GM04503 (cell line): ENCODE measurements at regions not wholly inside any gene's neighbourhood (a gene's known extent, or its start where the extent isn't known, plus 50 kb on each side); places are given as distances from the start of the nearest gene placed in this dataset.
"Not testable (repeated sequence)": the region's sequence is repeated elsewhere in the genome, so short reads cannot be mapped to it uniquely, and the experiment has no call there.

Source experiments
- DNase-seq: peaks from one replicate; pipeline ENCODE4 v3.0.0-alpha.2; 2012; ENCODE audit warnings: low read depth

GRCh38 chr5:145463634-145464033 is 371.5 kb downstream of the PRELID2 start:
- no peak for DNase-seq

DNA sequence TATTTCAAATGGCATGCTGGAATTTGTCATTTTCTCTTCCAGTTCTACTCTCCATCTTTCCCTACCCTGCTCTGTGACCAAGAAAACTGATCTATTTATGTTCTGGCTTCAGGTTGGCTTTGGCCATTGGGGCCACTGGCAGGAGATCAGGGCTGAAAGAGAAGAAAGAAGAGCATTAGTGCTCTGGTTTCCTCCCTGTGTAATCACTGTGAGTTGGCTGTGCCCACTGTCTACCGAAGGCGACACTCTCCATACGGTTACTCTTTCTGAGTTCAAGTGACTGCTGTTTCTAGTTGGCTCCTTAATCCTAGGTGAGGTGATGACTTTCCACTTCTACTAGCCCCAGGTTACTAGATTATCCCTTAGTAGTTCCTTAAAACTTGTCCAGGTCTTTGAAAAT is 372.6 kb downstream of the PRELID2 start:
- no peak for DNase-seq

GRCh38 chr5:145450286-145450885 is 384.8 kb downstream of the PRELID2 start:
- no peak for DNase-seq

DNA sequence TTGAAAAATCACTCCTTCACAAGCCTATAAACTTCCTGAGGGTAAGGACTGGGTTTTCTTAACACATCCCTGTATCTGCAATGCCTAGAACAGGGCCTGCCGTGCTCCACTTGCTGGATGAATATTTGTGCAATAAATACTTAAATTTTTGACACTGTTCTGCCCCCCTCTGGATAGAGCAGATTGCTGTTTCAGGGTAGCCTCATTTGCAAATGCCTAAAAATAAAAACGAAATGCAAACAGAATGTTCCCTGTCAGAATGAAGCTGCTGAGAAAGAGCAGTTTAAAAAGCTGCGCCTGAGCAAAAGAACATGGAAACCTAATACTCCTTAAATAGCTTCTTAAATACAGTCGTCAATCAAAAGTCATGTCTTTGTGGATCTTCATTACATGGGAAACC is 385.3 kb downstream of the PRELID2 start:
- no peak for DNase-seq

- DNase-seq: not testable (repeated sequence)
These were observed 388.3 kb downstream of the PRELID2 start for GRCh38 chr5:145446875-145447274.

GRCh38 chr5:145446412-145446811 is 388.7 kb downstream of the PRELID2 start:
- no peak for DNase-seq

GRCh38 chr5:145445027-145445426 is 390.1 kb downstream of the PRELID2 start:
- DNase-seq: no peak

DNA sequence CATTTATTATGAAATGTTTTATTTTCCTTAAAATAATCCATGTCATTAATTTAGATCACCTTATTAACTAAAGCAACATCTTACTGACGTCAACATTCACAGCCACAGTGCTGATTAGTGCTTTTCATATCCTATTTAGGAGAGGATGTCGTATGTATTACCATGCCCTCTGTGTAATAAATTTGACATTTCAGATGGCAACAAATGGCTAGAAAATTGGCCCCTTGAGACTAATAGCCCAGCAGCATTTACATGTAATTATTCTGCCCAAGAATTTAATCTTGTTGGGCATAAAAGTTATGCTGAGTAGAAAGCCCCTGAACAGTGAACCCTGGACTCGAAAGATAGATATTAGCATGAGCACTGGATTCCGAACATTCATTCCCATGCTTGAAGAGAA is 391.2 kb downstream of the PRELID2 start:
- DNase-seq: no peak

- DNase-seq: no peak
These were observed 391.8 kb downstream of the PRELID2 start for GRCh38 chr5:145443366-145443765.

DNA sequence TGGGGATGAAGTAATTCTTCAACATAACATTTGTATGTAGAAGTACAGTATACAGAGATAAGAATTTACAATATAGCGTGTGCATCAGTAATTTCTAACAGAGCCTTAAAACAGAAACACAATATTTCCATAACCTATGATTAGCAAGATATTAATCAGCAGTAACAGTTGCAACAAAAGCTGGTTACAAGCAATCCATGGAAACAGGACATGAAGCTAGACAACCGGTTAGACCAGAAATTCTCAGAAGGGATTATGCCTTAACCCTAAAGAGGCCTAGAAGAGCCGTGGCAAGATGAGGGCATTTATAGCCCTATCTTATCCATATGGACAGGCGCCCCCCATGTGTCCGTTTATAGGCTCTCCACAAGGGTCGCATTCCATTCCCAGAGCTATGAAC is 392.5 kb downstream of the PRELID2 start:
- not testable (repeated sequence) for DNase-seq

GRCh38 chr5:145441228-145441627 is 393.9 kb downstream of the PRELID2 start:
- no peak for DNase-seq

GRCh38 chr5:145437627-145438026 is 397.5 kb downstream of the PRELID2 start:
- DNase-seq: no peak

DNA sequence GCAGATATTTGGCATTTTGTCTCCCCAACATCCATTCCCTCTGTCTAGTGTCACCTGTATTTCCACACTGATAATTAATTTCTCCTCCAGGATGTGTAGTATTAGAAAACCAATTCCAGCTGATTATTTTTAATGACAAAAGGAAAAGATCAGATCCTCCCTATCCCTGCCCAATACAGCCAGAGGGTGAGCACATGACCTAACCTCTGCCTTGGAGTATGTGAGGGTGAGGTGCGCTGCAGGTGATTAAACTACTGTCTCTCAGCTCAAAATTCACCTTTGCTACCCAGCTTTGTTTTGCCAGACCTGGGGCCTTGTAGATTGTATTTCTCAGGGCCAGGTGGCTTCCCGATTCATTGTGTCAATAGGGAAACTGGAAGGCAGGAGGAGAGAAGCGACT is 402.1 kb downstream of the PRELID2 start:
- DNase-seq: no peak

DNA sequence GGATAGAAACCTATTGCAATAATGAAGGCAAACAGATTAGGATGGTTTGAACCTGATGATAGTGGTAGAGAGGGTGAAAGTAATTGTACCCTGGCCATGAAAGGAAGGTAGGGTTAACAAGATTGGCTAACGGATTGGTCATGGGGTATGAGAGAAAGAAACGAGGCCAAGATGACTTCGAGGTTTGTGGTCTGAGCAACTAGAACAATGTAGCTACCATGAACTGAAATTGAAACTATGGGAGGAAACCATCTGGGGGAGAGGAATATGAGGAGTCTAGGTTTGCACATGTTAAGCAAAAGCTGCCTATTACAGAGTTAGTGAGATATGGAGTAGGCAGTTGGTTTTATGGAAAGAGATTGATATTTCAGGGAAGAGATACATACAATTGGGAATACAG is 406.0 kb downstream of the PRELID2 start:
- DNase-seq: no peak

DNA sequence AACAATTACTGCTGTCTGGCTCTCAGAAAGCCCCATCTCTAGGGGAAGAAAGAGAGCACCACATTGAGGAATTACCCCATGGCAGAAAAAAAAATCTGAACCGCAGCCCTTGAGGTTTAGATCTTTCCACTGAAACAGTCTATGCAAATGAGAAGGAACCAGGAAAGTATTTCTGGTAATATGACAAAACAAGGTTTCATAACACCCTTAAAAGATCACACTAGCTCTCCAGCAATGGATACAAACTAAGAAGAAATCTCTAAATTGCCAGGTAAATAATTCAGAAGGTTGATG is 427.1 kb downstream of the PRELID2 start:
- no peak for DNase-seq

- no peak for DNase-seq
These were observed 427.7 kb downstream of the PRELID2 start for GRCh38 chr5:145407300-145408047.

DNA sequence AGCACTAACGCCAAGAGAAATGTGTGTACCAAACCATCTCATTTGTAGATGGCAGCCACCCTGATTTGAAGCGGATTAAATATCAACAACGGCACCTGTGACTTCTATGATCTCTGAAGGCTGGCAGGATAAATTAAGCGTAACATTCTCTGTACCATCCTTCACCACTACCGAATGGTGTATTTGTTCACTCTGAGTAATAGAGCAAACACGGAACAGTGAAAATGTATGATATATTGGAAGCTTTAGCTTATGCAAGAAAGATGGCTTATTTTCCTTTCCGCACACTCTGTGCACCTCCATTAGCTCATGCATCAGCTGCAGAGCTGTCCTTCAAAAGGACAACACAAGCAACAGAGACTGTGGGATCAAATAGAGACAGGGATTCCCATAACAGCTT is 431.1 kb downstream of the PRELID2 start:
- DNase-seq: no peak

DNA sequence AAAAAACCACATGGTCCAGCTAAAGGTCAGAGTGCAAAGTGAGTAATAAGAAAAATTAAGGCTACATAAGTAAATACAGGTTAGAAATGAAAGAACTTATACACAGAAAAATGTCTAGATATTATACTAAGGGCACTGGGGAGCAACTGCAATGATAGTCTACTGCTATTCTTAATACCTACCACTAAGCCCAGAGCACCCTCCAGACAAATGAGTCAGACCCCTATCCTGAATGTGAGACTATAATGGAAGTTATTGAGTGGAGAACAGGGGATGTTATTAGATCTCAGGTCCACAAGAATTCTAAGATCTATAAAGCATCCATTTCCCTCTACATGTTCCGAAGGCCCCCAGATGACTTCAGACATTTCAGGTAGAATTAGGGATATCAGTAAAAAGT is 438.3 kb downstream of the PRELID2 start:
- no peak for DNase-seq

DNA sequence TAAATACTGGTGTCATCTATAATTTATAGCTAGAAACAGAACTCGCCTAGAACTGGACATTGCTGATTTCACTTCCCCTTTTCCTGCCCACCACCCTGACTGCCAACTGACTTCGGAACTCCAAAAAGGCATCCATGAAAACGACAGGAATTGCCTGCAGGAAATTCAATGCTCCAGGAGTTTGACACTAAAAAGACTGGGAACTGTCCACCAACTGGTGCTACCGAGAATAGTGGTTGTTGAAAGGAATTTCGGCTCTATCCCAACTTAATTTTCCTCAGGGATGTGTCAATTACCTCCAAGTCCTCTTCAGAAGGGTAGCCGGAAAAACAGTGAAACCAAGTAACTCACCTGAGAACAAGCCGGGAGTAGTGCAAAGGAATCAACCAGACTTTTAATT is 440.0 kb downstream of the PRELID2 start:
- not testable (repeated sequence) for DNase-seq

- DNase-seq: no peak
These were observed 441.7 kb downstream of the PRELID2 start for GRCh38 chr5:145393426-145393825.

GRCh38 chr5:145389047-145389446 is 446.1 kb downstream of the PRELID2 start:
- no peak for DNase-seq

DNA sequence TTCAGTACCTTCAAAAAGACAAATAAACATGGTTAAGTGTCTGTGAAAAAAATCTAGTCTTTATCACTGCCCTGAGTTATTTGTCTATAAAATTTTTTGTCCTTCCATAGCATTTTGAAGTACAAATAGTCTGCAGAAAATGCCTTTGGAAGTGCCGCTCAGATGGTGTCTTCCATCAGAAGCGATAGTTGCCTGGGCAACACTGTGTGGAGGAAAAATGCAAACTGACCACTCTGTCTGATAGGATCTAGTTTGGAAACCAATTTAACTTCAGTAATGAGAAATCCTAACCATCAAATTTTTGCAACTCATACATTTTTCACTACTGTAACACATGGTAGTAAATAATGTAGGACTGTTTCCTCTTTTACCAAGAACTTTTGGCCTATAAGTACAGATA is 449.9 kb downstream of the PRELID2 start:
- no peak for DNase-seq

- DNase-seq: no peak
These were observed 456.9 kb downstream of the PRELID2 start for GRCh38 chr5:145378226-145378625.

DNA sequence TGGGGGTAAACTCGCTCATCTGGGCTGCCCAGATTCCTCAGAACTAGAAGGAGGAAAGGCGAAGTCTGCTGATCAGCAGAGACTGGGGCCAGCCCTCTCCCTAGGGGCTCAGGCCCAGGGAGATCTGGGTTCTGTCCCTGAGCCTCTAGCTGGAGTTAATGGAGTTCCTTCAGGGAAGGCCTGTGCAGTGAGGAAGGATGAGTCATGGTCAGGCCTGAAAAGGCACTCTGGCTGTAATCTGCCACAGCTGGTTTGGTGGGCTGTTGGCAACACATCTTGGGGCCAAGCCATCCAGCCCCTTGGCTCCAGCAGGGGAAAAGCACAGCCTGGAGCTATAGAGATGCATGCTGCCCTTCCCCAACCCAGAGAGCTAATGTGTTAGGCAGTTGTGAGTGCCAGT is 459.6 kb downstream of the PRELID2 start:
- no peak for DNase-seq
